Neural progenitor cell (in vitro differentiated cells): ENCODE measurements at regions not wholly inside any gene's neighbourhood (a gene's known extent, or its start where the extent isn't known, plus 50 kb on each side); places are given as distances from the start of the nearest gene placed in this dataset.
"Not testable (repeated sequence)": the region's sequence is repeated elsewhere in the genome, so short reads cannot be mapped to it uniquely, and the experiment has no call there.

ENCODE experiments used
- DNase-seq: peaks from one replicate; pipeline ENCODE4 v3.0.0-alpha.2; 2016; ENCODE audit warnings: low spot score
- H2AFZ ChIP-seq: fragments of 200-600 bp; sonication (generic); replicated peaks from 2 replicates; pipeline ENCODE4 v1.6.1; 2016; ENCODE audit warnings: antibody characterized with exemption
- H3F3A ChIP-seq: fragments of 200-600 bp; sonication (generic); 2 replicates; pipeline ENCODE4 v1.6.1; 2016; ENCODE audit warnings: antibody characterized with exemption, low read depth
- H3K27ac ChIP-seq: fragments of 200-600 bp; sonication (generic); 2 replicates; pipeline ENCODE4 v1.5.1; 2016; ENCODE audit warnings: mild to moderate bottlenecking
- H3K27me3 ChIP-seq: fragments of 200-600 bp; sonication (generic); 2 replicates; pipeline ENCODE4 v1.6.1; 2016; ENCODE audit warnings: mild to moderate bottlenecking, moderate library complexity
- H3K36me3 ChIP-seq: fragments of 200-600 bp; sonication (generic); 2 replicates; pipeline ENCODE4 v1.5.1; 2016
- H3K4me1 ChIP-seq: fragments of 200-600 bp; sonication (generic); 2 replicates; pipeline ENCODE4 v1.6.1; 2016; ENCODE audit warnings: mixed run types
- H3K4me2 ChIP-seq: fragments of 200-600 bp; sonication (generic); 2 replicates; pipeline ENCODE4 v1.6.1; 2016
- H3K4me3 ChIP-seq: fragments of 200-600 bp; sonication (generic); 2 replicates; pipeline ENCODE4 v1.5.1; 2016
- H3K79me2 ChIP-seq: fragments of 200-600 bp; sonication (generic); 2 replicates; pipeline ENCODE4 v1.6.1; 2016; ENCODE audit warnings: low read depth
- H3K9ac ChIP-seq: fragments of 200-600 bp; sonication (generic); 2 replicates; pipeline ENCODE4 v1.6.1; 2016
- H3K9me3 ChIP-seq: fragments of 200-600 bp; sonication (generic); 2 replicates; pipeline ENCODE4 v1.5.1; 2016; ENCODE audit warnings: low read depth
- H4K20me1 ChIP-seq: fragments of 200-600 bp; sonication (generic); 2 replicates; pipeline ENCODE4 v1.6.1; 2016; ENCODE audit warnings: low read depth
- H3K27ac Mint-ChIP-seq: 3 replicates; pipeline ENCODE4 v1.8.0; 2021; ENCODE audit warnings: mixed read lengths
- H3K27me3 Mint-ChIP-seq: 2 replicates; pipeline ENCODE4 v1.8.0; 2022; ENCODE audit warnings: low read depth, mild to moderate bottlenecking, inconsistent platforms, moderate library complexity, mixed read lengths; ENCODE audit not compliant: insufficient read depth
- H3K36me3 Mint-ChIP-seq: 3 replicates; pipeline ENCODE4 v1.8.0; 2021; ENCODE audit warnings: mixed read lengths
- H3K4me1 Mint-ChIP-seq: 3 replicates; pipeline ENCODE4 v1.8.0; 2021; ENCODE audit warnings: mixed read lengths
- H3K4me3 Mint-ChIP-seq: 3 replicates; pipeline ENCODE4 v1.8.0; 2021; ENCODE audit warnings: mild to moderate bottlenecking, moderate library complexity, mixed read lengths
- H3K9me3 Mint-ChIP-seq: 3 replicates; pipeline ENCODE4 v1.8.0; 2020; ENCODE audit warnings: mixed read lengths
- EZH2 ChIP-seq: fragments of 200-600 bp; sonication (generic); IDR thresholded peaks from 2 replicates; pipeline ENCODE4 v1.6.1; 2017; ENCODE audit warnings: antibody characterized with exemption, mild to moderate bottlenecking, moderate library complexity
- EZH2phosphoT487 ChIP-seq: fragments of 200-600 bp; sonication (generic); IDR thresholded peaks from 2 replicates; pipeline ENCODE4 v1.6.1; 2017; ENCODE audit warnings: antibody characterized with exemption
- TF ChIP-seq, protein P1 (sequence below): fragments of 200-600 bp; sonication (generic); IDR thresholded peaks from 2 replicates; pipeline ENCODE4 v1.5.1; 2017; ENCODE audit warnings: antibody characterized with exemption, mild to moderate bottlenecking

DNA sequence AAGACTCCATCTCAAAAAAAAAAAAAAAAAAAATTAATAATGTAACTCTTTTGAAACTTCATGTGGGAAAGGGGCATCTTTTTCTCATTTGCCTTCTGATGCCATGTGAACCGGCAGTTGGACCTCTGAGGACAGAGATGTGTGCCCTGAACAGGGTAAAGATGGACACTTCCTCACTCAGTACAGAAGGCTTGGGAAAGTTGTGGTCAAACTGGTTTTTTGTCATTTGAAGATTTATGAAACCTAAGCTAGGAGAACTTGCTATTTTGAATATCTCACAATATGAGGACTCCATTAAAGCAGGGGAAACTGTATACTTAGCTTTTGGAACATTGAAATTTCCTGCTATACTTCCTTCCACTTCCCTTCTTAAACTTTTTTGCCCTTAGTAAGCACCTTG is 147.5 kb upstream of the ALDH1B1 start:
- H3K36me3 ChIP-seq: no peaks in the 10 kb centered on the region
- Mint-ChIP-seq H3K36me3 (peaks cover 1% of the 10 kb centered on the region), H3K27ac (no peak overlapping the region), H3K4me3 (no peak overlapping the region), H3K9me3 (peaks cover 9% of the 10 kb centered on the region), H3K27me3 (peaks cover 9% of the 10 kb centered on the region), H3K4me1 (peaks cover 8% of the 10 kb centered on the region)
- no peaks in the 10 kb centered on the region for H4K20me1 ChIP-seq
- peaks cover 10% of the 10 kb centered on the region for H3F3A ChIP-seq
- no peak overlapping the region for H3K4me3 ChIP-seq
- H3K9ac ChIP-seq: no peak overlapping the region
- no peak for DNase-seq
- no peak overlapping the region for H2AFZ ChIP-seq
- no peak for TF ChIP-seq EZH2
- TF ChIP-seq, protein P1, sequence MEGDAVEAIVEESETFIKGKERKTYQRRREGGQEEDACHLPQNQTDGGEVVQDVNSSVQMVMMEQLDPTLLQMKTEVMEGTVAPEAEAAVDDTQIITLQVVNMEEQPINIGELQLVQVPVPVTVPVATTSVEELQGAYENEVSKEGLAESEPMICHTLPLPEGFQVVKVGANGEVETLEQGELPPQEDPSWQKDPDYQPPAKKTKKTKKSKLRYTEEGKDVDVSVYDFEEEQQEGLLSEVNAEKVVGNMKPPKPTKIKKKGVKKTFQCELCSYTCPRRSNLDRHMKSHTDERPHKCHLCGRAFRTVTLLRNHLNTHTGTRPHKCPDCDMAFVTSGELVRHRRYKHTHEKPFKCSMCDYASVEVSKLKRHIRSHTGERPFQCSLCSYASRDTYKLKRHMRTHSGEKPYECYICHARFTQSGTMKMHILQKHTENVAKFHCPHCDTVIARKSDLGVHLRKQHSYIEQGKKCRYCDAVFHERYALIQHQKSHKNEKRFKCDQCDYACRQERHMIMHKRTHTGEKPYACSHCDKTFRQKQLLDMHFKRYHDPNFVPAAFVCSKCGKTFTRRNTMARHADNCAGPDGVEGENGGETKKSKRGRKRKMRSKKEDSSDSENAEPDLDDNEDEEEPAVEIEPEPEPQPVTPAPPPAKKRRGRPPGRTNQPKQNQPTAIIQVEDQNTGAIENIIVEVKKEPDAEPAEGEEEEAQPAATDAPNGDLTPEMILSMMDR: no peak
- TF ChIP-seq EZH2phosphoT487: no peak
- H3K27me3 ChIP-seq: no peaks in the 10 kb centered on the region
- no peak overlapping the region for H3K27ac ChIP-seq
- peaks cover 11% of the 10 kb centered on the region for H3K4me1 ChIP-seq
- H3K79me2 ChIP-seq: no peaks in the 10 kb centered on the region
- H3K4me2 ChIP-seq: no peak overlapping the region
- H3K9me3 ChIP-seq: no peaks in the 10 kb centered on the region

DNA sequence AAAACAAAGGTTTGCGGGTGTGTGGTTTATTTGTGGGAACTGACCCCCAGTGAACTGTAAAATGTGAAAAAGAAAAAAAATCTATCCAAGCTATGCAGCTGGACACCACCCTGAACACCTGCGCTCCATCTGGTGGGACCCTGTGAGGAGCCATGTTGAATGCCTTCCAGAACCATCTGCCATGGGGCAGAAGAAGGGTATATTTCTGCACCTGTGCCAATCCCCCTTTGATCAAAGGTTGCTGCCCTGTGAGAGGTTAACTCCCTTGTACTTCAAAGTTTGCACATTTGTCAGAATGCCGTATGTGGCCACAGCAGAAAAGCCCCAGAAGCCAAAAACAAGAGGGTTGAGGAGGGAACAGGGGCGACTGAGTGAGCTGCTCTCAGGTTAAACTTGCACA is 148.5 kb upstream of the ALDH1B1 start:
- Mint-ChIP-seq H3K27me3 (peaks cover 7% of the 10 kb centered on the region), H3K27ac (no peak overlapping the region)

DNA sequence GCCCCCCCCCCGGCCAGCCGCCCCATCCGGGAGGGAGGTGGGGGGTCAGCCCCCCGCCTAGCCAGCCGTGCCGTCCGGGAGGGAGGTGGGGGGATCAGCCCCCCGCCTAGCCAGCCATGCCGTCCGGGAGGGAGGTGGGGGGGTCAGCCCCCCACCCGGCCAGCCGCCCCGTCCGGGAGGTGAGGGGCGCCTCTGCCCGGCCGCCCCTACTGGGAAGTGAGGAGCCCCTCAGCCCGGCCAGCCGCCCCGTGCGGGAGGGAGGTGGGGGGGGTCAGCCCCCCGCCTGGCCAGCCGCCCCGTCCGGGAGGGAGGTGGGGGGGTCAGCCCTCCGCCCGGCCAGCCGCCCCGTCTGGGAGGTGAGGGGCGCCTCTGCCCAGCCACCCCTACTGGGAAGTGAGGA is 150.4 kb upstream of the ALDH1B1 start:
- peaks cover 13% of the 10 kb centered on the region for H3K9me3 Mint-ChIP-seq
- peaks cover 11% of the 10 kb centered on the region for H3K4me1 ChIP-seq
- not testable (repeated sequence) for H2AFZ ChIP-seq, H3K9me3 ChIP-seq, H3K36me3 Mint-ChIP-seq, H3K79me2 ChIP-seq, H3K9ac ChIP-seq, H4K20me1 ChIP-seq, H3K27me3 Mint-ChIP-seq, H3K4me1 Mint-ChIP-seq, H3K36me3 ChIP-seq, DNase-seq, H3K4me2 ChIP-seq, H3K4me3 Mint-ChIP-seq, H3K27me3 ChIP-seq, H3K4me3 ChIP-seq, H3K27ac ChIP-seq, H3K27ac Mint-ChIP-seq
- H3F3A ChIP-seq: peaks cover 10% of the 10 kb centered on the region

More for the DNA sequence above, 148.5 kb upstream of the ALDH1B1 start:
- peak overlapping the region; percentile 37 for H3K4me2 ChIP-seq
- Mint-ChIP-seq H3K36me3 (peaks cover 1% of the 10 kb centered on the region), H3K4me3 (no peak overlapping the region), H3K9me3 (peaks cover 13% of the 10 kb centered on the region), H3K4me1 (peaks cover 8% of the 10 kb centered on the region)
- H3K9me3 ChIP-seq: no peaks in the 10 kb centered on the region
- no peaks in the 10 kb centered on the region for H3K79me2 ChIP-seq
- no peak overlapping the region for H2AFZ ChIP-seq
- H4K20me1 ChIP-seq: no peaks in the 10 kb centered on the region
- peaks cover 11% of the 10 kb centered on the region for H3K4me1 ChIP-seq
- TF ChIP-seq, protein P1: no peak
- TF ChIP-seq EZH2: no peak
- TF ChIP-seq EZH2phosphoT487: no peak
- peak overlapping the region; percentile 56 for H3K27ac ChIP-seq
- no peak overlapping the region for H3K4me3 ChIP-seq
- no peak overlapping the region for H3K9ac ChIP-seq
- DNase-seq: no peak
- no peaks in the 10 kb centered on the region for H3K36me3 ChIP-seq
- H3F3A ChIP-seq: peaks cover 10% of the 10 kb centered on the region
- H3K27me3 ChIP-seq: no peaks in the 10 kb centered on the region

DNA sequence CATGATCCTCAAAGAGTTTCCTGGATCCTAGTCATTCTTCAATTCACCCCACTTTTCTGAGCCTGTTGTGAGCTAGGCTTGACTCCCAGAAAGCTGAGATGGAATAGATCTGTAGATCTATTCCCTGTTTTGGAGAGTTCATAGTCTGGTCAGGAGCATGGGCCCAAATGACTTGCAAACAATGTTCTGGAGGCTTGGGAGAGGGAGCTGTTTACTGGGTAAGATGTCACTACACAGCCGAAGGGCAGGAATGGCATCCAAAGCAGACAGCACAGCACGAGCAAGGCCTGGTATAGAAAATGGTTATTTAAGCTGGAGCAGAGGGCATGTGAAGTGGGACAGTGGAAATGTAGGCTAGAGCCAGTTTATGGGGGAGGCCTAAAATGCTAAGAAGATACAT is 152.5 kb upstream of the ALDH1B1 start:
- H3K27ac Mint-ChIP-seq: no peak overlapping the region
- Histone ChIP-seq H4K20me1 (no peaks in the 10 kb centered on the region), H3K4me2 (no peak overlapping the region), H3K9me3 (no peaks in the 10 kb centered on the region), H2AFZ (no peak overlapping the region), H3K4me3 (no peak overlapping the region), H3K36me3 (no peaks in the 10 kb centered on the region), H3K27me3 (peaks cover 22% of the 10 kb centered on the region), H3K9ac (no peak overlapping the region), H3K27ac (no peak overlapping the region), H3F3A (peaks cover 10% of the 10 kb centered on the region), H3K4me1 (peaks cover 11% of the 10 kb centered on the region), H3K79me2 (no peaks in the 10 kb centered on the region)
- no peak for DNase-seq
- peaks cover 11% of the 10 kb centered on the region for H3K9me3 Mint-ChIP-seq
- peaks cover 12% of the 10 kb centered on the region for H3K27me3 Mint-ChIP-seq
- H3K4me3 Mint-ChIP-seq: no peak overlapping the region
- H3K4me1 Mint-ChIP-seq: peaks cover 14% of the 10 kb centered on the region
- H3K36me3 Mint-ChIP-seq: peaks cover 1% of the 10 kb centered on the region
- TF ChIP-seq EZH2 (no peak), EZH2phosphoT487 (no peak)
- TF ChIP-seq, protein P1: no peak
